GM18909 (cell line): ENCODE measurements at regions not wholly inside any gene's neighbourhood (a gene's known extent, or its start where the extent isn't known, plus 50 kb on each side); places are given as distances from the start of the nearest gene placed in this dataset.

Source experiments
- ATAC-seq: cut with Tn5 transposase; IDR thresholded peaks from one replicate; pipeline ENCODE4 v1.9.1; 2021; ENCODE audit warnings: mild to moderate bottlenecking; ENCODE audit not compliant: unreplicated experiment, poor library complexity

GRCh38 chr7:125605241-125605640 lies 675.6 kb upstream of the POT1 start:
- ATAC-seq: no peak

DNA sequence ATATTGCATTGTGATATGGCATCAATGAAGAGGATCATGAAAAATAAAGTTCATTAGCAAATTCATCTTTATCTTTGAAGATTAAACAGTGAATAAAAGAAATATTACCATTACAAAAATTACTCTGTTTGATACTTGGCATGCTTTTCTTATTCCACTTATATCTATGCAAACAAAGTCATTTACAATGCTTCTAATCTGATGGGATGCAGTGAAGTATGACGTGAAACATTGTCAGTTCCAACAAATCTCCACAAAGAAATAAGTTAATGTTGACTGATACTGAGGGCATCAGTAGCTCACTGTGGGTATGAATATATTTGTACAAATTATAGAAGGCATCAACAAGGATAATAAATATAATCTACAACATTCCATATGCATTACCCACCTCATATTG lies 672.8 kb upstream of the POT1 start:
- ATAC-seq: no peak

DNA sequence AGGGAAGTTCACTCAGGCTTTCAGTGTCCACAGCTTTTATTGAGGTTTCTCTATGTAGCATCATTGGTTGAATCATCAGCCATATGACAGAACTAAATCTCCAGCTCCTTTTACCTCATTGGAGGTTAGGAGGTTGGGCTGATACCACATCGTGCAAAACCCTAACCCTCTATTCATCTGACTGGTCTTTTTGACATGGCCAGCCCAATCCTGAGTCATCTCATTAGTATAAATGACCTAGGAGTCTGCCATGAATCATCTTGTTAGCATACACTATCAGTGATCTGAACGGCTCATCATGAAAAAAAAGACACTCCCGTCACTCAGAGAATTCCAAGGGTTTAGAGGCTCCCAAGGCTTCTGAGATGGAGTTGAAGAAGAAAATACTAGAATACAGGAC lies 669.8 kb upstream of the POT1 start:
- ATAC-seq: no peak

- no peak for ATAC-seq
These were observed 662.7 kb upstream of the POT1 start for GRCh38 chr7:125592331-125592730.

- ATAC-seq: no peak
These were observed 643.5 kb upstream of the POT1 start for GRCh38 chr7:125573126-125573525.

- ATAC-seq: no peak
These were observed 642.8 kb upstream of the POT1 start for GRCh38 chr7:125572414-125572813.

DNA sequence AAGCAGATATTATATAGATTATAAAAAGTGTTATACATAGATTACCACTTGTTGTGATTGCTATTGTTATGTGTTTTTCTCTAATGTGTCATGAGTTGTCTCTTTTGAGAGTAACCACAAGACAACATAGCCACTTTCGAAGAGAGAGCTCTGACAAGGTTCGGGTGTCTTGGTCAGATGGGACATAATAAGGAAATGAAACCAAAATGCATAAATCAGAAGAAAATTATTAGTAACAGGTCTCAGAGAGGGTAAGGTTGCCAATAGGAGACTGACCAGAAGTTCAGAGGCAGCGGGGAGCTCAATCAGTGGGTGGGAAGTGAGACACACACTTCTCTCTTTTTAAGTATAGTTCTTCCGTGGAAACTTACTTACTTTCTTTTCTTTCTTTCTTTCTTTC lies 639.2 kb upstream of the POT1 start:
- peak; percentile 98 for ATAC-seq

DNA sequence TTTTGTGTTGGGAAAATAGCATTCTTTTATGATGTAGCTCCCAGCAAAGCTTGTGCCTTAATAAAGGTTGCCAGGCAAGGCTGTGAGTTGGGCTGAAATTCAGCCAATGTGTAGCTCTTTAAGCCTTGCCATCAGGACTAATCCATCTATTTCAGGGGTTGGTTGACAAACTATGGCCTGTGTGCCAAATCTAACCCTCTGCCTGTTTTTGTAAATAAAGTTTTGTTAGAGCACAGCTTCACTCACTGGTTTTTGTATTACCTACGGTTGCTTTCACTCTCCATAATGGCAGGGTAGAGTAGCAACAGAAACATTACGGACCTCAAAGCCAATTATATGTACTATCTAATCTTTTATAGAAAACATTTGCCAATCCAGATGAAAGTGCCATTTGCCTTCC lies 638.1 kb upstream of the POT1 start:
- ATAC-seq: no peak

DNA sequence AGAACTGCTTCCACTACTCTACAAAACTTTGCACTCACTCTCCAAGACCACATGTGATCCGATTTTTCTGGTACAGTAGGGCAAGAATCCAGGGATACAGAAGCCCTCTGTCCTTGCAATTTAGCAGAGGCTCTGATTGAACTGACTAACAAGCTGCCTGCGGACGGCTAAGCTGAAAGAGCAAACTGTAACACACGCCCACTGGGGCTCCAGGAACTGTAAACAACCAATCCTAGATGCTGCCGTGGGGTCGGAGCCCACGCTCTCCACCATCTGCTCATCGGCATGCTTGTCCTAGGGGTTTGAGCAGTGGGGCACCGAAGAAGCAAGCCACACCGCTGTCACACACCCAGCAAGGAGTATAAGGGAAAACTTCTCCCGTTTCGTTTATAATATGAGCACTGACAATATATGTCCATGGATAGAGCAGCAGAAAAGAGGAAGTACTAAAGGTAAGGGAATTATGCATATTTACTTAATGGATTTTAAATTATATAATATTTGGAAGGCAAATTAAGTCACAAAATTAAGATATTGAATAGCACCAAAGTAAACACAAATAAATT lies 634.4 kb upstream of the POT1 start:
- no peak for ATAC-seq

DNA sequence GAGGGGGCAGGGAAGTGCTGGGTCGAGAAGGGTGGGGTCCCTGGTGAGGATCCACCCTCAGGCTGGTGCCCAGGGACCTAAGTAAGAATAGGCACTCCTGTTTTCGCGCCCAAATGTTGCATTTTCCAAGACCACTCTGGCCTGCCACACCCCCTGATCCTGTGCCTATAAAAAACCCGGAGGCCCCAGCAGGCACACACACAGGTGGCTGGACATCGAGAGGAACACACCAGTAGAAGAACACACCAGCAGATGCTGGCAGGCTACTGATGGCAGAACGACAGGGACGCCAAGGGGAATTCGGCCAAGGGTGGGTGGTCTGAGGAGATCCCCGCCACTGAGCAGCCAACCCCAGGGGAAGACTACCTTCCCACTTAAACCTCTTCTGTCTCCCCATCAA lies 633.9 kb upstream of the POT1 start:
- no peak for ATAC-seq

DNA sequence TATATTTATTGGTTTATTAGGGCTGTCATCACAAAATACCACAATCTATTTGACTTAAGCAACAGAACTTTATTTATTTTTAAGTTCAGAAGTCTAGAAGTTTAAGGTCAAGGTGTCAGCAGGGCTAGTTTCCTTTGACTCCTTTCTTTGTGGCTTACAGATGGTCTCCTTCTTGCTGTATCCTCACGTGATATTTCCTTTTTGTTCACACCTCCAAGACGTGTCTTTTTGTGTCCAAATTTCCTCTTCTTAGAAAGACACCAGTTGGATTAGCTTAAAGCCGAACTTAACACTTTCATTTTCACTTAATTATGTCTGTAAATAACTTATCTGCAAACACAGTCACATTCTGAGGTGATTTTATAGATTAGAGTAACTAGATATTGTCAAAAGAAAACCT lies 631.4 kb upstream of the POT1 start:
- ATAC-seq: no peak

- no peak for ATAC-seq
These were observed 630.3 kb upstream of the POT1 start for GRCh38 chr7:125559921-125560320.

DNA sequence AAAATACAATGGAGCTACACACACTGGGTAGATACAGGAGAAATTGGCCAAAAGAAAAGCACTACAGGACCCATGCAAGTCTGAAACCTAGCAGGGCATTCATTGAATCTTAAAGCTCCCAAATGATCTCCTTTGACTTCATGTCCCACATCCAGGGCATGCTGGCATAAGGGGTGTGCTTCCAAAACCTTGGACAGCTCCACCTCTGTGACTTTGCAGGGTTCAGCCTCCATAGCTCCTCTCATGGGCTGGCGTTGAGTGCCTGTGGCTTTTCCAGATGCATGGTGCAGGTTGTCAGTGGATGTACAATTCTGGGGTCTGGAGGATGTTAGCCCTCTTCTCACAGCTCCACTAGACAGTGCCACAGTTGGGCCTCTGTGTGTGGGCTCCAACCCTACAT lies 626.3 kb upstream of the POT1 start:
- ATAC-seq: no peak

DNA sequence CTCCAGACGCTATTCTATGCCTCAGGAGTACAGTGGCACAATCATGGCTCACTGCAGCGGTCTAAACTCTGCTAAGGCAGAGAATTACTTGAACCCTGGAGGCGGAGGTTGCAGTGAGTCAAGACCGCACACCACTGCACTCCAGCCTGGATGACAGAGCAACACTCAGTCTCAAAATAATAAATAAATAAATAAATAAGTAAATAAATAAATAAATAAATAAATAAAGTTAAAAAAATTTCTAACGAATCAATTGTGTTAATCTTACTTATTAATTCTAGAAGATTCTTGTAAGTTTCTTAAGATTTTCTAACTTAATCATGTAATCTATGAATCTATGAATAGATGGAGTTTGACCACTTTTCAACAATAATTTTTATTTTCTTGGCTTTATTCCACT lies 621.4 kb upstream of the POT1 start:
- ATAC-seq: no peak

- no peak for ATAC-seq
These were observed 617.9 kb upstream of the POT1 start for GRCh38 chr7:125547505-125547904.

GRCh38 chr7:125530553-125530952 lies 600.9 kb upstream of the POT1 start:
- no peak for ATAC-seq

GRCh38 chr7:125529249-125529648 lies 599.6 kb upstream of the POT1 start:
- ATAC-seq: no peak

DNA sequence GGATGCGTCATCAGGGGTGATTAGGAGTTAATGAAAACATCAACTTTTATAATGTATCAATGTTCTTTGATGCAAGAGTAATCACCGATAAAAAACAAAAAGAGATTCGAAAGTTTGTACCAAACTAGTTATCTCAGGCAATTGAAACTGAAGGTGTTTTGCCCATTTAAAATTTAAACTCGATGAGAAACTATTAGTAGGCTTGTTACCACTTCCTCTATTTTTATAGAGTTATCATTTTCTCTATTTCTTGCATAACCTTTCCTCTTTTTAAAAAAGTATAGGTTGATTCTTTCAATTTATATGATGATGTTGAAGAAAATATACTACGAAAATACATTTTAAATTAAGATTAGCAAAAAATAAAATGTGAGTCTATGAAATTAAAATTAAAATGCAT lies 597.3 kb upstream of the POT1 start:
- ATAC-seq: no peak

DNA sequence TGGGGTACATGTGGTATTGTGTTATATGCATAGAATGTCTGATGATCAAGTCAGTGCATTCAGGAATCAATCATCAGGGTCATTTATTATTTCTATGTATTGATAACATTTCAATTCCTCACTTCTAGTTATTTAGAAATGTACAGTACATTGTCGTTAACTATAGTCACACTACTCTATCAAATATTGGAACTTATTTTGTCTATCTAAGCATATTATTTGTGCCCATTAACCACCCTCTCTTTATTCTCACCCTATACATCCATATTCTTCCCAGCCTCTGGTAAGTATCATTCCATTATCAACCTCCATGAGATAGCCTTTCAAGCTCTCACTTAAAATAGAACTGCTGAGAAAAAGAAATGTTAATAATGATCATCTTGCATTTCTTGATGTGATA lies 596.5 kb upstream of the POT1 start:
- ATAC-seq: no peak

DNA sequence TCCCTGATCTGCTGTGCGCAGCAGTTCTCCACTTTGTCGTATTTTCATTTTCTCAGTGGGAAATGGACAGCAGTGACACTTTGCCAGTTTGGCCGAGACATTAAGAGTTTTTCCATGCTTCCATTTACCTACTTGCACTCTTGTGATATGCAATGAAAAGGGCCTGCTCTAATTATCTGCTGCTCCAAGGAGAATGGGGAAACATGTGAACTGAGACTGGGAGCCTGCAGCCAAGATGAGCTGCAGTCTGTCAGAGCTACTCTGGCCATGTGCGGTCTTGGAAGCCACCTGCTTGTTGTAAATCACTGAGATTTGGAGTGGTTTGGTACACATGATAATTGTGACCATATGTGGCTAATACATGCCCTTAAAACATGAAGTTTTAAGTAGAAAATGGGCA lies 586.6 kb upstream of the POT1 start:
- ATAC-seq: no peak

DNA sequence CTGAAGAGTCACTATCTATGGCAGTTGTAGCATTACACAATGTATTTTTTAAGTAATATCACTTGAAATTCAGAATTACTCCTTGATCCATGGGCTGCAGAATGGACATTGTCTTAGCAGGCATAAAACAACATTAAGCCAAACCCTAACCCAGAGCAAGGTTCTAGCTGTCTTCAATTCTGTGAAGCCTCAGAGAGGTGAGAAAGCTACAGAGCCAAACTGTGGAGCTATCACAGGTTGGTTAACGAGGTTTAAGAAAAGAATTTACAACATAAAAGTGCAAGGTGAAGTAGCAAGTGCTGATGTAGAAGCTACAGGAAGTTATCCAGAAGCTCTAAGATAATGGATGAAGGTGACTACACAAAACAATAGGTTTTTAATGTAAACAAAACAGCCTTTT lies 582.7 kb upstream of the POT1 start:
- no peak for ATAC-seq

- ATAC-seq: no peak
These were observed 581.7 kb upstream of the POT1 start for GRCh38 chr7:125511310-125511709.

GRCh38 chr7:125506331-125506730 lies 576.7 kb upstream of the POT1 start:
- no peak for ATAC-seq
